ENCODE measurements at regions not wholly inside any gene's neighbourhood (a gene's known extent, or its start where the extent isn't known, plus 50 kb on each side); places are given as distances from the start of the nearest gene placed in this dataset.

DNA sequence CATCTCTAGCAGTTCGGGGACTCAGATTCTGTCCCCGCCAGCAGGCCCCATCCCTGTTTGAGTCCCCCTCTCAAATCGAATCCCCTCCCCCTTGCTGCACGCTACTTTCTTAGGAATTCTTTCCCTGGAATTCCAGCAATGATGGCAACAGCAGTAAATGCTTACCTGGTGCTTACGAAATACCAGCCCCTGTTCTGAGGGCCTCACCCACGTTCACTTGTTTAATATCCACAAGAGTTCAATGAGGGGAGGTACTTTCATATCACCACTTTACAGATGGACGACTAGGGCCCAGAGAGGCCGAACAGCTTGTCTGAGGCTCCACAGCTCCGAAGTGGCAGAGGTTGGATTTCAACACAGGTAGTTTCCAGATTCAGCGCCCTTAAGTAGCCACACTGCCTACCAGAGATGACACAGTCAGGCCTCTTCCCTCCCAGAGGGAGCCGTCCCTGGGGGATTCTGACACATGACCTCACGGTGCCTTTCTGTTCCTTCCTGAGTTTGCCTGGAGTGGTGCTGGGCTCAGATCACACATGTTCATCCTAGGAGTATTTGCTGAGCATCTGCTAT is 120.7 kb upstream of the GSE1 start:
- DNase-seq (ENCODE audit: low read depth): no peak

DNA sequence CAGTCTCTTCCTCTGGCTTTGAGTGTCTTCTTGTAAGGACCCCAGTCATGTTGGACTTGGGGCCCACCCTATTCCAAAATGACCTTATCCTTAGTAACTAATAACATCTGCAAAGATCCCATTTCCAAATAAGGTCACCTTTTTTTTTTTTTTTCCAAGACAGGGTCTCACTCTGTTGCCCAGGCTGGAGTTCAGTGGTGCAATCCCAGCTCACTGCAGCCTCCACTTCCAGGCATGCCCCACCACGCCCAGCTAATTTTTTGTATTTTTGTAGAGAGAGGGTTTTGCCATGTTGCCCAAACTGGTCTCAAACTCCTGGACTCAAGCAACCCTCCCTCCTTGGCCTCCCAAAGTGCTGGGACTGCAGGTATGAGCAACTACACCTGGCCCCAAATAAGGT is 118.8 kb upstream of the GSE1 start:
- DNase-seq (ENCODE audit: low read depth): no peak

DNA sequence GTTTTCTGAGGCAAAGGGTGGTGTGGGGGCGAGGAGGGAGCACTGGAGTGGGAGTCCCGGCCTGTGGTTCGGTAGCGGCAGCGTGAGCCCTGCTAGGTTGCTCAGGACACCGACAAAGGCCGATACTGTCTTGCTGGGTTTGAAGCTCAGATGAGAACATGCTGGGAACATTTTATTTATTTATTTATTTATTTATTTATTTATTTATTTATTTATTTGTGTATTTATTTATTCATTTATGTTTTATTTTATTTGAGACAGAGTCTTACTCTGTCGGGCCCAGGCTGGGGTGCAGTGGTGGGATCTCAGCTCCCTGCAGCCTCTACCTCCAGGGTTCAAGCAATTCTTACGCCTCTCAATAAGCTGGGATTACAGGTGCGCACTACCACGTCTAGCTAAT is 117.9 kb upstream of the GSE1 start:
- DNase-seq (ENCODE audit: low read depth): no peak

DNA sequence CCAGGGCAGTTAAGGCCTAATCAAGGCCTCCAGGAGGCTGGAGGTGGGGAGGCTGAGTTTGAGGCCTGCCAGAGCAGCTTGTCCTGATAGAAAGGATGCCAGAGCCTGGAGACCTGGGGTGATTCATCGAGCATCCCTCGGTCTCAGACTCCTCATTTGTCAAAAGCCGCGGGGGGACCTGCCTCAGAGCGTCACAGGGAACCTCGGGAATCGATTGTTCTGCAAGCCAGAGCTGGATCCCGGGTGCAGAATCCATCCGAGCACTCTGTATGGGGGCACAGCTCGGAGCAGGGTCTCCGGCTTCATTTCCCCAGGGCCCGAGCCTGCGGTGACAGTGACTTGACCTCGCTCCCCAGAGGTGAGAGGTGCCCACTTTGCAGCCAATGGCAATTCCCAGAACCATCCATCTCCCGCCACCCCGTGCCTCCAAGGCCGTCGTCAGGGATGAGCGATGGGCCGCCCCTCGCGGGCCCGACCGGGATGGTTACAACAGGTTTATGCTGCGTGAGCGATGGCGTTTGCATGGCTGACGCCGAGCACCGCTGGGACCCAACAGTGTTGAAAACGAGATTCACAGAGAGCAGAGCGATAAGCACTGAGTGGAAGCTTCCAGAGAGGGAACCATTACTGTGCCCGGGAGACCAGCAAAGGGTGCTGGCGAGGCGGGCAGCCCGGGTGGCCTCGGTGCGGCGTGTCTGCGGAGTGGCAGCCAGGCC is 117.1 kb upstream of the GSE1 start:
- DNase-seq (ENCODE audit: low read depth): no peak

DNA sequence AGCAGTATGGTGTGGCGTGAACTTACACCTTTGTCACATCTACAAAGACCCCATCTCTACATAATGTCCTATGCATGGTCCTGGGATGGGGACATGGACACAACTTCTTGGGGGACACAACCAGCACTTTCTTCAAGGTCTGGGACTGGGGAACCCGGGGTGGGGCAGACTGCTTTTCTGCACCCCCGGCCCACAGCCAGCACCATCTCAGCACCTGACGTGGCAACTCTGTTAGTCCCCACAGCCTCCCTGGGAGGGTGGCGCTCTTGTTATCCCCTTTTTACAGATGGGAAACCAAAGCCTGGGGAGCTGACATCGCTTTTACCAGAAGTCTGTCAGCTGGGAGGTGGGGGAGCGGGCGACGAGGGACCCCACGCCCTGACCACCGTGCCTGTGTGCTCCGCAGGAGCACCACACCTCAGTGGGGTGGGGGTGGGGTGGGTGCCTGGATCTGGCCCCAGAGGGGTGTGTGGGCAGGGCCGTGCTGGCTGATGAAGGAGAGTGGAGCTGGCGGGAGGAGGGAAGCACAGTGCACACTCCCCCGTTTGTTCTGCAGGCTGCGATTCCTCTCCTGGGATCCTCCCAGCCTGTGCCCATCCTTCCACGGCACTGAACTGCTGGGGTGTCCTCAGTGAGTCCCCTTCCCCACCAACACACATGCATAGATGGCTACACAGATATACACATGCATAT is 115.4 kb upstream of the GSE1 start:
- DNase-seq (ENCODE audit: low read depth): no peak

DNA sequence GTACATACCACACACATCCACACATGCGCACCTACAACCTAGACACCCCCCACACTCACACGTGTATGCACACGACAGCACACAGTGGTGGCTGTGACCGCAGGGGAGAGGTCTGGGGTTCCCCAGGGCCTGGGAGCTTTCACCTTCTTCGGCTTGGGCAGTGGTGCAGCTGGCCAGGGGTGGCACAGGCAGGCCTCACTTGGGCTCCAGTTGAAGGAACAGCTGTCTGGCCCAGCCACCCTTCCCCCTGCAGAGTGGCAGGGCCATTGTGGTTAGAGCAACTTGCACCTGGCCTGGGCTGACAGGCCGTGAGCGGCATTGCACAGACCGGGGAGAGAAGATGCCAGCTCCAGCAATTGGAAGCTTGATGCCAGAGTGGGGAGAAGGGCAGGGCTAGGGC is 114.5 kb upstream of the GSE1 start:
- DNase-seq (ENCODE audit: low read depth): no peak

DNA sequence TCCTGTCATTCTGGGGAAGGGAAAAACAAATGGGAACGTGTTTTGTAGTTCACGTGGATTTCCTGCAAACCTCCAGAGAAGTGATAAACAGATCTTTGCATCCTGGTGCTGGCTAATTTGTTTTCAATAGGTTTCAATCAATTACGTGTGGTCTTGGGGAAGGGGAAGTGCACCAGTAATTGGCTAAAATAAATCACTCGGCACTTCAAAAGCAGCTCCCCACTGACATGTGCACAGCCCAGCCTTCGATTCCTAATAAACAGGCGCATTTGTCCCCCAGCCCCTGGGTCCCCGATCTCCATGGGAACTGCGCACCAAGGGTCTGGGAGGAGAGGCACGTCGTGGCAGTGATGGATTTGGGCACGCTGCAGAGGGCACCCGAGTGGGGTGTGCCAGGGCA is 112.9 kb upstream of the GSE1 start:
- no peak for DNase-seq (ENCODE audit: low read depth)

DNA sequence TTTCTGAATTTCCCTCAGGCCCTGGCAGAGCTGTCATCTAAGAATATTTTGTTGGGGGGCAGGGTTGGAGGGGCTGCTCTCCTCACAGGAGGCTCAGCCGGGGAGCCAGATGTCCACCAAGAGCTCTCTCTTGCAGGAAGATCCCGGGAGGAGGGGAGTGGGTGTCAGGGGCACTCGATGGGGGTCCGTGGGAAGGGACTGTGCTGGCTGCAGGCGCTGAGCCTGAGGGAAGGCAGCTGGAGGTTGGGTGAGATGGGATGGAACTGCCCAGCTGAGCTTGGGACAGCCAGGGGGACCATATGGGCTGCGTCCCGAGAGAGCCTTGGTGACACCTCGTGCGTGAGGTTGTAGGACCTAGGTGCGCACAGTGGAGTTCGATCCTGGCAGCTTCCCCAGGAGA is 111.2 kb upstream of the GSE1 start:
- DNase-seq (ENCODE audit: low read depth): no peak

DNA sequence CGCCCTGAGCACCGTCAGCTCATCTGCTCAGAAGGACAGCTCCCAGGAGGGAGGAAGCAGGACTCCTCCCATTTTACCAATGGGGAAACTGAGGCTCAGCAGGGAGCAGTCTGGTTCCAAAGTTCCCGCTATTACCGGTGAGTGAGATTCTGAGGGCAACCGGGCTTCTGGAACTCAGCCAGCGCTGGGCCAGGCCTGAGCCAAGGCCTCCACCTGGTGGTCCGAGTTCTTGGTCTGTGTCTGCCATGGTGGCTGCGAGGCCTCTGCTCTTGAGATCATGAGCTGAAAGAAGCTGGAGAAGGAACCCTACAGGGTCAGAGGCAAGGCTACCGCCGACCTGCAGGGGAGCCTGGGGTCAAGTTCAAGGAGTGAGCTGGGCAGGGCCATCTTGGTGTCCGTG is 110.8 kb upstream of the GSE1 start:
- no peak for DNase-seq (ENCODE audit: low read depth)

DNA sequence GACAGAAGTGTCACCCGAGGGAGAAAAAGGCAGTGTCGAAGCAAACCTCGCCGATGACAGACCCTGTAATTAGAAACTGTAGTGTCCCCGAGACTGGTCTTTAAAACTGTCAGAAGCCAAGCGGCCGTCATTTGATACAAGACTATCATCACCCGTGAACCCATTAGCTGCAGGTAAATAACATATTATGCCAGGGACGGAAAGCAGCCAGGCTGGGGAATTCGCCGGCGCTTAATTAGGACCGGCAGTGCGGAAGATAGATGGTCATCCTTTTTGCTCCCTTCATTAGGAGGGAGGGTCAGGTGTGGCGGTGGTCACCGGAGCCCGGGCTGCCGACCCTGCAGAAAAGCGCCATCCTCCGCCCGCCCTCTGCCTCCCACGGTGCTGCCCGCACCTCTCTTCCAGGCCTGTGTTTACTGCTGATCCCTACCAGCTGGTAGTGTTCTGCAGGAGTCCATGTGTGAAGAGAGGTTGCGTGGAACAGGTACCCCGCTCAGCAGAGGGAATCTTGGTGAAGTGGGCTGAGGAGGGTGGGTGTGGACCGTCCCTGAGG is 109.4 kb upstream of the GSE1 start:
- no peak for DNase-seq (ENCODE audit: low read depth)

DNA sequence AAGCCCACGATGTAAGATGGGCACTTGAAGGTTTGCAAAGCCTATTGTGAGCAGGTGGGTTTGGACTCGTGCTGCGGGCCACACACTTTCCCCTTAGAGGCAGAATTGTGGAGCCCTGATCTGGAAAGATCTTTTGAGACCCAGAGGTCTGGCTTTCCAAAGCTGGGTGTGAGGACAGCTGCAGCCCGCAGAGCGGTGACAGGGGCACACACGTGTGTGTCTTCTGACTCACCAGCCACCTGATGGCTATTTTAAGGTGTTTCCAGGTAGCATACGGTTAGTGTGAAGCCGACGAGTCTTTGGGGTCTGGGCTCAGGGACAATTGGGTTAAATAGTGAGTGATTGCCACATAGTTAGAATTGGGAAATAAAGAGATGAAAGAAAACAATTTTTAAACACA is 108.9 kb upstream of the GSE1 start:
- no peak for DNase-seq (ENCODE audit: low read depth)

DNA sequence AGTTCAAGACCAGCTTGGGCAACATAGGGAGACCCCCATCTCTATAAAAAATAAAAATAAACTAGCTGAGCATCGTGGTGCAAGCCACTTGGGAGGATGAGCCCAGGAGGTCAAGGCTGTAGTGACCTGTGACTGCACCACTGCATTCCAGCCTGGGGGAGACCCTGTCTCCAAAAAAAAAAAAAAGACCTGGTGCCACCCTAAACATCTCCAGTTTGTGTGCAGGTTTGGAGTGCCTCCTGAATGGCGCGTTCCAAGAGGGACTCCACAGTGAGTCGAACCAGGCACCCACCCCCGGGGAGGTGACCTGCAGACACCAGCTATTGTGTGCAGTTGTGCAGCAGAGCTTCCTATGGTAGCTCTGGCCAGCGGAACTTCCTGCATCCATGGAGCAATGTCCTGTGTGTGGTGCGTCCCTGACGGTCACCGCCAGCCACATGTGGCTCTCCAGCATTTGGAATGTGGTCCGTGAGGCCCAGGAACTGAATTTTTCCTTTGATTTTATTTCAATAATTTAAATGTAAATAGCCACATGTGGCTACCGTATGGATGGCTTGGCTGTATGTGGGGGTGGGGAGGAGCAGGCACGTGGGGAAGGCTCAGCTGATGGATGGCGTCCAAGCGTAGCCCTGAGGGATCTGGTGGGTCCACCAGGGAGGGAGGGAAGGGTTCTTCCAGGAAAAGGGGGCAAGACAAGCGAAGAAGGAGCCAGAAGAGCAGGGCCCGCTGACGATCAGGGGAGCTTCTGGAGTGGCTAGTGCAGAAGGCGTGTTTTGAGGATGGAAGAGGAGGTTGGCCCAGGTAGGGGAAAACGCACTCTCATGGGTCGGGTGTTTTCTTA is 107.1 kb upstream of the GSE1 start:
- DNase-seq (ENCODE audit: low read depth): no peak

DNA sequence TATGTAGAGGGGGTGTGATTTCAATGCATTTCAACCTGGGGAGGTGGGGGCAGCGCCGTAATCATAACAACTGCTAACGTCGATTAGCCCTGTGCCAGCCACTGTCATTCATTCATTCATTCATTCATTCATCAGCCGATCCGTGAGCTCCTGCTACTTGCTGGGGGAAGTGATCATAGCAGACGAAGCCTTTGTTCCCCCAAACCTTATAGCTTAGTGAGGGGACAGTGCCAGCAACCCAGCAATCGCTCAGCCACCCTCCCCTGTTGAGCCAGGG is 106.5 kb upstream of the GSE1 start:
- DNase-seq (ENCODE audit: low read depth): no peak

DNA sequence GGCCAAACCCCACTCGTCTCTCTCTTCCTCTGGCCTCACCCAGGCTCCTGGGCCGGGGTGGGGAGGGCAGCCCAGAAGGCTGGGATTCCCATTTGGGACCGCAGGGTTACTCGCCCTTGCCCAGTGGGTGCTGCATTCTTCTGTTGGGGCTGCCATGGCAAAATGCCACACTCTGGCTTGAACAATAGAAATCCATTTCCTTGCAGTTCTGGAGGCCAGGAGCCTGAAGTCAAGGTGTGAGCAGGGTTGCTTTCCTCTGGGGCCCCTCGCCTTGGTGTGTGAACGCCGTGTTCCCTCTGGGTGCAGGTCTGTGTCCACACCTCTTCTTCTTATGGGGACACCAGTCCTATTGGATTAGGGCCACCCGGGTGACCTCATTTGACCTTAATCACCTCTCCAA is 105.8 kb upstream of the GSE1 start:
- no peak for DNase-seq (ENCODE audit: low read depth)

DNA sequence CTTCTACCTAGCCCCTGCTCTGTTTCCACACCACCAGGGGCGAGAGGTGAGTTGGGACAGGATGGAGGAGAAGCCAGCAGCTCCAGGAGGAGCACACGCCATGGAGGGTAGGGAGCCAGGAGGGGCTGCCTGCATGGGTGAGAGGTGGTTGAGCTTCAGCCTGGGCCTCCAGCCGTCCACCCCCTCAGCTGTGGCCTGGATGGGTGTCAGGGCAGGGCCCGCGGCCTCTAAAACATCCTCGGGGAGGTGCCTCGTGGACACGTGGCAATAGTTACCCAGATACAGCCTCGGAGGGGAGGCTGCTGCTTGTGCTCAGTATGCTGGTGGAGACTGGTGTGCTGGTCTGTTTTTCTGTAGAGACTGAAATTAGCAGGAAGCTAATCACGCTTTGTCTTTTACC is 104.7 kb upstream of the GSE1 start:
- no peak for DNase-seq (ENCODE audit: low read depth)

DNA sequence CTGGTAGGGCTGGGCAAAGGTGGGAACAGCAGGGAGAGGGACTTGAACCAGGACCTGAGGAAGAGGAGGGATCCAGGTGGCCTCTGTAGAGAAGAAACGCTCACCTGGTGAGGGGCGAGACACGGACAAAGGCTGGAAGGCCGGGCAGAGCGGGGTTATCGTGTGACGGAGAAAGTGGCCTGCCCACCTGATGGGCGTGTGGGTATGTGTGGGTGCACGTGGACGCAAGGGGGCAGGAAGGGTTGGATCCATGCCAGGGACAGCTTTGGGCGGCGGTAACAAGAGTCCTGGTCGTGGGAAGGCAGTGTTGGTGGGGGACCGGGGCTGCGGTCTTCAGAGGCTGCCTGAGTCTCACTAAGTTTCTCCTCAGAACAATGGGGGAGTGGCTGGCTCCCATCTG is 104.1 kb upstream of the GSE1 start:
- DNase-seq (ENCODE audit: low read depth): no peak

DNA sequence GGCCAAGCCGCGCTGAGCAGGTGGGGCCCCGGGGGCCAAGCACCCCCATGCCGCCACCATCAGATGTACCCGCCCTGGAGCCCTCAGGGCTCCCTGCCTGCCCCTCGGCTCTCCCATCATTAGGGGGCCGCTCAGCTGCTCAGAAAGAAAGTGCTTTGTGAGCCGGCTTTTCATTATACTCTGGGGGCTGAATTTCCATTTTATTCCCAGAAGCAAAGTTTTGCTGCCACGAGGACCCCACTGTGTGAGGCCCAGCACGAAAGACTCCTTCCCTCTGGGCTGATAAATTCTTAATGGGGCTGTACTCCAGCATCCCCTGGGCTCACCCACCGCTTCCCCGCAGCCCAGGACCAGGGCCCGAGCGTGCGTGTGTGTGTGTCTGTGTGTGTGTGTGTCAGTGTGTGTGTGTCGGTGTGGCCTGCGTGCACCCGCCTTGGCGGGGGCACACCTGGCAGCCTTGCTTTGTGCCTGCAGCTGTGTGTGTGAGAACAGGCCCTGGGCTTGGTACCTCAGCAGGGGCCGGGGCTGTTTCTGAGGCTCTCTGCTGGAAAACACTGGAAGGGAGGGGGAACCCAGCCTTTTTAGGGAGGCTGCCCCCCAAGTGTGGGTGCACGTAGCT is 103.0 kb upstream of the GSE1 start:
- no peak for DNase-seq (ENCODE audit: low read depth)

DNA sequence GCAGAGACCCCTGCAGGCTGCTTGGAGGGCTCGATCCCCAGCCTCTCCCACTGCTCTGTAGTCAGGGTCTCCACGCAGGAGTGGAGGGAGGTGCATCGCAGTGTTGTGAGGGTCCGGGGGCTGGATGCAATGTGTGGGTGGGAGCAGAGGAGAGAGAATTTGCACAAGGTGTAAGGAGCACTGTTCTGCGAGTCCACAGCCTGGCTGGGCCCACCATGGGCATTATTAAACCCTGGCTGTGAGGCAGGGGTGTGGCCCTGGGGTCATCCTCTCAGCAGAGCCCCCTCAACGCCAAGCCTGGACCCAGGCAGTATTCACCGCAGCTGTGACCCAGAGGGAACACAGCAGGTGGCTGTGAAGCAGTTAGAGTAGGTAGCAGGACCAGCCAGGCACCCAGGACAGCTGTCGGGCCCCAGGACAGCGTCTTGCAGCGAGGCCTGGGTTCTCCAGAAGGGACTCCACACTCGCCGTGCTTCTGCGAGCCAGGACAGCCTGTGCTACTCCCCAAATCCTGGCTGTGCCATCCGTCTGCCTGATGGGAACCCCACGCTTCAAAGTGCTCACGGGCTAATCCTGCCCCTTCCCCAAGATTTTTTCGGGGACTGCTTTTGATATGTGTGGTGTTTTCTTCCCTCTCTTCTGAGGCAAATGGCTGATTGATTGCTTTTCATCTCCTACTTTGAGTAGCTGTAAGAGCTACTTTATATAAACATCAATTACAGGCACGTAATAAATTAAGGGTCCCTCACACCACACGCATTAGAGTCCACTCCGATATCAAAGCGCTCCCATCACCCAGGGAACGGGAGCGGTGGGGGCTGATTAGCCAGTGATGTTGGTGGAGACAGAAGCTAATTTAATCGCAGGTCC is 100.9 kb upstream of the GSE1 start:
- DNase-seq (ENCODE audit: low read depth): no peak

DNA sequence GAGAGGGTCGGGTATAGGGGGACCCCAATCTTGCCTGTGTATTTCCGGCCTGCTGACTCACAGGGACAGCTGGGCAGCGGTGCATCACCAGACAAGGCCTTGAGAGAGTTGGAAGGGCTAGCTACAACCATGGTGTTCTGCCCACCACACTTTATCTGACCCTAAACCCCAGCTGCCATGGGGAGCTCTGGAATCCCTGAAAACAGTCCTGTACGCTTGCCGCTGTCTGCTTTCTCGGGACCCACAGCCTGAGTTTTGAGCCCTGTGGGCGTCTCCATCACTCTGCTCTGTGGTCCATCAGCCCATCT is 100.4 kb upstream of the GSE1 start:
- DNase-seq (ENCODE audit: low read depth): no peak

DNA sequence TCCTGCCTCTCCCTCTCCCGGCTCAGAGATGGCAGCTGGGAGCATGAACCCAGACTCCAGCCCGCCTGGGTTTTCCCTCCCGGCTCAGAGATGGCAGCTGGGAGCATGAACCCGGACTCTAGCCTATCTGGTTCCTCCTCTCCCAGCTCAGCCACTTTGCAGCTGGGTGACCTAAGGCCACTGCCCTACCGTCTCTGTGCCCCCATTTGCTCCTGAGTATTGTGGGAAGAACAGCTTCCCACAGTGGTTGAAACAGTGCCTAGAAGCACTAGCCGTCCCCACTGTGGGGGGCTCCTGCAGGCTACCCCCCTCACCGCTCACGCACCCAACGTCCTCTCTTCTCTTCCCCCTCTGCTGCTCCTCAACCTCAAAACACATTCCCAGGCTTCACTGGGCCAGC is 99.9 kb upstream of the GSE1 start:
- DNase-seq (ENCODE audit: low read depth): no peak

DNA sequence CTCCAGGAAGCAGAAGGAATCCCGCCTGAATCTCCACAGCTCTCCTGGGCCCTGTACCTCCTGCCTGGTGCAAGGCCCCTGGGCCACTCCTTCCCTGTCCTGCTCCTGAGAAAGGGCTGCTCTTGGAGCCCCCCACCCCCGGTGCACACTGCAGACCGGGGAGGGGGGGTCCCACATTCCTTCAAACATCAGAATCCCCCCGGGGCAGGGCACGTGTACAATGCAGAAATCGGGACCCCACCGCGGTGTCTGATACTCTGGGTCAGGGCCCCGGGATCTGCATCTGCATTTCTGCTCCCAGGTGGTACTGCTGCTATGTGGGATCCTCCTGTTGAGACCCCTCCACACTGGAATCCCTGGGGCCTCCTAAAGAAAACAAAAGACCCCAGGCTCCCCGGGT is 99.5 kb upstream of the GSE1 start:
- no peak for DNase-seq (ENCODE audit: low read depth)

DNA sequence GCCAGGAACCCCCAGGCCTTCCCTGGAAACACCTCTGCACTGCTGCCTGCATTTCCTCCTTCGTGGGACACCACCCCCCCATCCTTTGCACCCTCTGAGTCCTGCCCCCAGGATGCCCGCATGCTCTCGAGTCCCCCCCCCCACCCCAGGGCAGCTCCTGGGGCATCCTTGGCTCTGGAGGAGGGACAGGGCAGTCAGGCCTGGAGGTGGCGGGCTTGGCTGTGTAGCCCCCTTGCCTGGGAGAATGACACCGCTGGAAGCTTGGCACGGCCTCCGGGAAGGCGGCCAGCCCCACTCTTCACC is 98.9 kb upstream of the GSE1 start:
- DNase-seq (ENCODE audit: low read depth): no peak

Measured in fibroblast of gingiva (primary cell).